HG03457 (cell line): ENCODE measurements at regions not wholly inside any gene's neighbourhood (a gene's known extent, or its start where the extent isn't known, plus 50 kb on each side); places are given as distances from the start of the nearest gene placed in this dataset.

Experiments used
- ATAC-seq: cut with Tn5 transposase; IDR thresholded peaks from one replicate; pipeline ENCODE4 v1.9.1; 2021; ENCODE audit warnings: moderate number of reproducible peaks; ENCODE audit not compliant: unreplicated experiment

- ATAC-seq, result no peak
These were observed 115.2 kb upstream of the CNTNAP4 start for GRCh38 chr16:76162046-76162445.

GRCh38 chr16:76164970-76165558 is 112.1 kb upstream of the CNTNAP4 start:
- ATAC-seq, result peak; percentile 76

GRCh38 chr16:76175718-76176117 is 101.5 kb upstream of the CNTNAP4 start:
- peak; percentile 20 for ATAC-seq

GRCh38 chr16:76176153-76176552 is 101.0 kb upstream of the CNTNAP4 start:
- peak; percentile 96 for ATAC-seq

- no peak for ATAC-seq
These were observed 100.6 kb upstream of the CNTNAP4 start for GRCh38 chr16:76176616-76177015.

GRCh38 chr16:76182041-76182635 is 95.1 kb upstream of the CNTNAP4 start:
- no peak for ATAC-seq

- no peak for ATAC-seq
These were observed 93.6 kb upstream of the CNTNAP4 start for GRCh38 chr16:76183647-76184046.

GRCh38 chr16:76190057-76190456 is 87.1 kb upstream of the CNTNAP4 start:
- no peak for ATAC-seq

- no peak for ATAC-seq
These were observed 86.7 kb upstream of the CNTNAP4 start for GRCh38 chr16:76190480-76190879.

GRCh38 chr16:76193906-76194615 is 83.1 kb upstream of the CNTNAP4 start:
- no peak for ATAC-seq

- no peak for ATAC-seq
These were observed 82.6 kb upstream of the CNTNAP4 start for GRCh38 chr16:76194616-76195015.

- no peak for ATAC-seq
These were observed 82.1 kb upstream of the CNTNAP4 start for GRCh38 chr16:76195056-76195455.

- ATAC-seq, result no peak
These were observed 81.6 kb upstream of the CNTNAP4 start for GRCh38 chr16:76195648-76196047.

GRCh38 chr16:76197900-76198299 is 79.3 kb upstream of the CNTNAP4 start:
- ATAC-seq, result no peak

GRCh38 chr16:76199681-76200220 is 77.5 kb upstream of the CNTNAP4 start:
- no peak for ATAC-seq

- no peak for ATAC-seq
These were observed 75.8 kb upstream of the CNTNAP4 start for GRCh38 chr16:76201385-76201784.

GRCh38 chr16:76204249-76204648 is 73.0 kb upstream of the CNTNAP4 start:
- ATAC-seq, result peak; percentile 68

- ATAC-seq, result no peak
These were observed 69.9 kb upstream of the CNTNAP4 start for GRCh38 chr16:76207270-76207669.

- ATAC-seq, result no peak
These were observed 67.0 kb upstream of the CNTNAP4 start for GRCh38 chr16:76210157-76210556.

GRCh38 chr16:76213860-76214259 is 63.3 kb upstream of the CNTNAP4 start:
- no peak for ATAC-seq

- ATAC-seq, result no peak
These were observed 62.3 kb upstream of the CNTNAP4 start for GRCh38 chr16:76214856-76215255.

- ATAC-seq, result no peak
These were observed 55.1 kb upstream of the CNTNAP4 start for GRCh38 chr16:76222087-76222486.
